Forelimb muscle (tissue), 1 donor: ENCODE measurements at regions not wholly inside any gene's neighbourhood (a gene's known extent, or its start where the extent isn't known, plus 50 kb on each side); places are given as distances from the start of the nearest gene placed in this dataset.

ENCODE experiments used
- DNase-seq: peaks from one replicate; pipeline ENCODE4 v3.0.0-alpha.2; 2013; ENCODE audit warnings: low read depth

DNA sequence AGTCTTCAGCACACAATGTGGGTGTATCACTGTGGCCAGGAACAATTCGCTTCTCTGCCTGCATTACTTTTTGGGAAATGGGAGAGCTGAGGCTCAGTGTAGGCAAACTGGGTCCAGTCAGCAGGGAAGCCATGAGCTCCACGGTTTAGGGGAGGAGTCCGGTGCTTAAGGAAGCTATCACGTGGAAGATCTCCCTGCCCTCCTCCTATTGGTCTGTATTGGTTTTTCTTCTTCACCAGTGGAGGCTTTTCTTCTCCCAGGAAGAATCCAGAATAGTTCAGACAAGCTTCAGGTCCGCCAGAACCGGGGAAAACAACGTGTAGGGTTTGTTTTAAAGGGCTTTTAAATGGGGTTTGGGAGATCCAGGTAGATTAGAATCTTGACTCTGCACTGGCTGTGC is 156.2 kb upstream of the CAMK1G start:
- DNase-seq: no peak

DNA sequence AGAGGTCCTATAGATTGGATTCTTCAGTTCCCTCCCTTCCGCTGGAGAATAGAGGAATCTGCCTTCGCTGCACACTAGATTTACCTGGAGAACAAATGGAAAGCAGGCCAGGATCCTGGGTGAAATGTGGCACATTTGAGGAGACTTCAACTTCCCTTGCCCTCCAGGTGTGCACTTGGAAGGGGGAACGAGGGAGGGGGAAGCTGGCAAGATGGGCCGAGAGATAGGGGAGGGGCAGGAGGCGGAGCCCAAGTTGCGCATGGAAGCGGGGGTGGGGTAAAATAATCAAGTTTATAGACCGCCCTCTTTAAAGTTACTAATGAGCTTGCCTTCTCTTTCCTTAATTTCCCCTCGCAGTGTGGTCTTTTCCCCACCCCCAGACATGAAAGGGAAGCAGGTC is 155.7 kb upstream of the CAMK1G start:
- DNase-seq: no peak

DNA sequence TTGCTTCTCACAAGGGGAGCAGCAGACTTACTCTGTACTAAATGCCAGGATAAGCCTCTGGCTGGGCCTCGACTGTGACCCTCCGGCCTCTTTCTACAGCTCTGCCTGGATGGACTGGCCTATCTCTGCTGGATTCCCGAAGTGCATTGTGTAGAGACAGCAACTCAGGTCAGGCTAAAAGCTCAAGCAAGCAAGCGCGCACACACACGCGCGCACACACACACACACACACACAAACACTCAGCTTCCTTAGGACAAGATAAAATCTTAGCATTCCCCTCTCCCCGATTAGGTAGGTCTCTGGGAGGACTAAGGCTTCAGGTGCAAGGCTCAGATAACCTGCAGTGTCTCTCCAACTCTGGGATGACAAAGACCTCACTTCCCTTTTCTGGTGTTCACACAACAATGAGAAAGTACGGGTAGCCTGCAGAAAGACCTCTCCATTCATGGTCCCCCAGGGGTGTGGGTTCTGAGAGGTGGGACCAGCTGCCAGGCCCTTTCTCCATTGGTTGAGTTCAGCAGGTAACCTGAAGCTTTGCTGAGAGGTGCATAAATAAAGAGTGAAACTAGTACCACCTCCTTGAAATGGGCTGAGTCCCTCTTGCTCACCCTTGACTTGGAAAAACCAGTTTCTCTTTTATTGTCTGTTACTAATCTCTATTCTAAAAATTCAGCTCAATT is 155.1 kb upstream of the CAMK1G start:
- DNase-seq: no peak

DNA sequence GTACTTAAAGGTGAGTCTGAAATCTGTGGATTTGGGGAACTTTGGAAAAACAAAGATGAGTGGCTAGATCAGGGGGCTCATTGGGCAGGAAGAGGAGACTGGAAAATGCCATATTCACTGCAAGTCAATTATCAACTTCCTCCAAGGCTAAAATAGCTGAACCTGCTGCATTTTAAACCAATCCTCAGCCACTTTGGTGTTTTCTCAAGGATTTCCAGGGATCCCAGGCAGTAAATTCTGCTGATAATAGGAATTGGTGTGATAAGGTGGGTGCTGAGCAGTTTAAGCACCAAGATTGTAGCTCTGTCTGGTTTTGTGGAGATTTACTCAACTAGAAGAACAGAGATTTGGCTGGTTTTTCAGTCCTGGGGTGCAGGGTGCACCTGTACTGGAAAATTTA is 153.9 kb upstream of the CAMK1G start:
- DNase-seq: no peak

DNA sequence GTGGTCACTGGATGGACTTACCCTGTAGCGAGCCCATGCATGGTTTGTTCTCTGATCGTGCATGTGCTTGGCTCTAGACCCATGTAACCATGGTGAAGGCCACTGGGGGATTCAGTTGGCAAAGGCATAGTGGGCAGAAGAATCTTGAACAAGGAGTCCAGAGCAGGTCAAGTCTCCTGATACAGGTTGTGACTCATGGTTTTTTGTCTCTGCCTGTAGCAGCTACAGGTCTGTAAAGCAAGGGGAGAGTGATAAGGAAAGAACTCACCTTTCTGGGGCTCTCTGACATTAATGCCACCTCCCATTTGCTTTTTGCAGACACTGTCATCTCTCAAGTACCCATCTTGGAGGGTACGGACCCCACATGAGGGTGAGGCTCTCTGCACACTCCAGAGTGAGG is 153.4 kb upstream of the CAMK1G start:
- no peak for DNase-seq

DNA sequence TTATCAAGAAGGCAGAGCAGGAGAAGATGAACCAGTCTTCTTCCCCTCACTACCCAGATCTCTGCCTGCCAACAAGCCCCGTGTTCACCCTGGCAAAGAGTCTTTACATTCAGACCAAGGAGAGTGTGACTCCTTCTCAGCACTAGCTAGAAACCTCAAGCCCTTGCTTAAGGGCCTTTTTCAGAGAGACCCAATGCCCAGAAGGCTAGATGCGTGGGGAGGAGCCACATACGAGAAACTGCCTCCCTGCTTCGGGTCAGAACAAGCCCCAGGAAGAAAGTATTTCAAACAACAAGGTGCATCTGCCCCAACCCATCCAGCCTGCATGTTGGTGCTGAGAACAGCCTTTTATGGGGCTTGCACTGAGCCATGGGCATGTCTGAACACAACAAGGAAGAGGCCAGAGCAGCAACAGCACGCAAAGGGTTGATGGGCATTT is 152.7 kb upstream of the CAMK1G start:
- no peak for DNase-seq

DNA sequence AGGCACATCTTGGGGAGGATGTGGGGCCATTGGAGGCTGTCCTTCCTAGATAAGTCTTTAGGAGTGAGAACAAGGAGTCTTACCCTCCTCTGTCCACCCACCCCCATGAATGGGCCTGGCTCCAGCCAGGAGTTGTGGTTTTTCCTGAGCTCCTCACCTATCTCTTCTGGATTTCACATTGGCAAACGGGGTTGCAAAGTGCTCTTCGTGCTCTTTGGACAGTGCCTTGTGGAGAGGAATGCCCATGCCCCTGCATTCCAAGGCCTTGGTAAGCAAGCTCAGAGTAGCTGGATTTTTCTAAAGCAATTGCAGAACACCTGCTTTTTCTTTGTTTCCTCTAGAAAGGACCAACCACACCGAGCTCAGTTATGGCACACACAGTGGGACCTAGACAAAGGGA is 152.1 kb upstream of the CAMK1G start:
- DNase-seq: no peak

DNA sequence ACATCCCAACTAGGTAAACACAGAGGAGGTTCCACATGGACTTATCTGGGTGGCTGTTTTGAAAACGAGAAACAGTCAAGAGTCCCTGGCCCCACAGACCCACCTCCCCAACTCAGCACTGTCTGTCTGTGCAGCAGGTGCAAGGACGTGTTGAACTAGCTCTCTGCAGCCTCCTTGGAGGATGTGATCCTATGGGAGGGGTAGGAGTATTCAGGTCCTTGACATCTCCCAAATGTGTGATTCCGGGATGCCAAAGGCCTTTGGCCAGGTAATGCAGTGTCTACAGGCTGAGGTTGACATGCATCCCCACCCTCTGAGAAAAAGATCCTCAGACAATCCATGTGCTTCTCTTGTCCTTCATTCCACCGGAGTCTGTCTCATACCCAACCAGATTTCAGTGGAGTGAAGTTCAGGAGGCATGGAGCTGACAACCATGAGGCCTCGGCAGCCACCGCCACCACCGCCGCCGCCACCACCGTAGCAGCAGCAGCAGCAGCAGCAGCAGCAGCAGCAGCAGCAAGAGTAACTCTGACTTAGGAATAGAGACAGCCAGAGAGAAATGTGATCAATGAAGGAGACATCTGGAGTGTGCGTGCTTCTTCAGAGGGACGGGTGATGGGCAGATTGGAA is 151.6 kb upstream of the CAMK1G start:
- DNase-seq: no peak

DNA sequence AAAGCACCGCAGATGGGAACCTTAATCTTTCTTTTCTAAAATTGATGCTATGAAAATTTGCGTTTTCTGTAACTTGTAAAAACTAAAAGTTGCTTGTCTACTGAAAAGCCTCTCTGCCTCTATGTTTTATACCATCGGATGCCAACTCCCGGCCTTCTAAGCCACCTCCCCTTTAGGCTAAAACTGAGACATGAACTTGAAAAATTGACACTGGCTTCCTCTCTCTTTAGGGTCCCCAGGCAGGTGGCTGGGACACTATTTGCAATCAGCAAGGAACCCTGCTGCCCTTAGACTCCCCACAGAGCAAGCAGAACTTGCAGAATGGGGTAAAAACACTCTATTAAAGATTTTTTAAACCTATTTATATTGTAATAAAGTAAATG is 151.1 kb upstream of the CAMK1G start:
- no peak for DNase-seq

DNA sequence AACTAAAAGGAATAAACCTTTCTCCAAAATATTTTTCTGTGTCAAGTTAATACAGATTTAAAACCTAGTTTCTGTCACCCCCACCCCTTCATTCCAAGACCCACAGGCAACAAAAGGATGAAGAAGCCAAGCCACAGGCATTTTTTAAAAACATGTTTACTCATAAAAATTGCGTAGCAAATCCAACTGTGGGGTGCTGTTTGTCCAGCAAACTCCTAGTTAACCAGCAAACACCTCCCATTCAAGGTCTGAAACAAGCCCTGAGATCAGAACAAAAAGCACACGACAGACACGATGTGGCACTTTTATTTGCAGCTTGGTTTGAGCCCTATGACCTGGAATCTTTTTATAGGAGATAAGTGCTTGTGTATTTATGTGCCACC is 149.9 kb upstream of the CAMK1G start:
- DNase-seq: no peak

DNA sequence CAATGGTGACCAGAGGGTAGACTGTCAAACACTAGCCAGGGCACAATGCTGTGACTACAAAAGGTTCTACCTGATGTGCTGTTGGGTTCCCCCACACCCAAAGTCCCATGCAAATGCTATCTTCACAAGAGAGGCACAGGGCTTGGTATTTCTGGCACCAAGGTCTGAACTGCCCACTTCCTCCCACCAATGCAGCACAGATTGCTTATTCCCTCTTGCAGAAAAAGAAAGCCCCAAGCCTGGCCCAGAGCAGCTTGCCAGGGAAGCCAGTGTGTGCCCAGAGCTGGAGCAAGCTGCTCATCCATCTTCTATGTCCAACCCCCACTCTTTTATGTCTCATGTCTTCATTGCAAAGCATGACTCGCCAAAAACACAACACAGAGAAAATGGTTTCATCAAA is 149.4 kb upstream of the CAMK1G start:
- DNase-seq: no peak

DNA sequence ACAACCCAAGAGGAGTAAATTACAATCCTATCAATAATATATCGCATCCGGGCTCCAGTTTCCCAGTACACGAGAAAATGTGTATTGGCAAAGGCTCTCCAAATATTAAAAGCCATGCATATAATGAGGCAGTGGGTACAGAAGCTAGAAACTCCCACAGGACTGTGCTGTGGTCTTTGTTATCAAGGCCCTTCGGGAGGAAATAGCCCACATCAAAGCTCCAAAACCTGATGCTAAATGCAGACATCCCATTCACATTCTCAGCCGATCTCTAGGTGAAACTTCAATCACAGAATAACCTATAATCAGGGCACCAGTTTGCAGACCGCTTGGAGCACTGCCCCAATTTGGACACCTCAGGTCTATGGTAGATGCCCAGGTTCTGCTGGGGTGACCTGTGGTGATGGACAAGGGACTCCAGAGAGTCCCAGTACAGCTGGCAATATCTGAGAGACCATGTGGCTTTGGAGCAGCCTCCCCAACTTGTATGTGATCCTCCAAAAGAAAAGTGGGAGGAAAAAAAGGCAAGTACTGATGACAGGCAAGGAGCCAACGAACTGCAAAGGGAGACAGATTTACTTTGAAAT is 148.8 kb upstream of the CAMK1G start:
- no peak for DNase-seq

DNA sequence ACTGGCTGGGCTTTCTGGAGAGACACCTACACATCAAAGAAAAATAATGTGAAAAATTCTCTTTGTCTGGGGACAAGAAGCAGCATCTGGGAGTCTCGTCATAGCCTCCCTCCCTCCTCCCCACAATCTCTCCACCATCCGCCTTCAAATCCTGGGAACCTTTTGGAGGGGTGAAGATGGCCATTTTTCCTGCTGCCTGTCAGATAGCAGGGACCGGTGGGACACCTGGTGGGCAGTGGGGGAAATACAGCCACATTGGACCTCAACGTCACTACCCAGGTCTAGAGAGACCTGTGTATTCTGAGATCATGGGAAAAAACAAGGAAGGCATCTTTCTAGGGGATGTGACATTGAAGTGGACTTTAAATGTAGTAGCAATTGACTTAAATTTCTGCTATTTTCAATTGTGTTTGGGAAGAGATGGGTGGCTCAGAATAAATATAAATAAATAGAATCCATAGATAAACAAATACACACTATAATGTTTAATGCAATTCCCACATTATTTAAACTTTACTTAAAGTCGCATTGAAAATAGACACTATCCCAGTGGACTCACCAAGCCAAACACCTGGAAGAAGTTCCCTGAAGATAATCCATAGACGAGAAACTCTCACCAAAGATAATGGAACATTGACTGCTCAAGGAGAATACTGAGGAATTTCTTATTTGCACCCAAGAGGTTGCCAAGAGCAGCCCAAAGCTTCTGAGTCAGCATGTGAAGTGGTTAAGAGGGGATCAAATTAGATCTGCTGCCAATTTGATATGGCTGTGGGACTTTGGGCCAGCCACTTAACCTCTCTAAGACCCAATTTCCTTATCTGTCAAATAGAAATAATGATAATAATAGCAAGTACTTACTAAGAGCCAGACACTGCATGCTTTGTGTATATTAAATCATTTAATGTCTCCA is 147.6 kb upstream of the CAMK1G start:
- no peak for DNase-seq

DNA sequence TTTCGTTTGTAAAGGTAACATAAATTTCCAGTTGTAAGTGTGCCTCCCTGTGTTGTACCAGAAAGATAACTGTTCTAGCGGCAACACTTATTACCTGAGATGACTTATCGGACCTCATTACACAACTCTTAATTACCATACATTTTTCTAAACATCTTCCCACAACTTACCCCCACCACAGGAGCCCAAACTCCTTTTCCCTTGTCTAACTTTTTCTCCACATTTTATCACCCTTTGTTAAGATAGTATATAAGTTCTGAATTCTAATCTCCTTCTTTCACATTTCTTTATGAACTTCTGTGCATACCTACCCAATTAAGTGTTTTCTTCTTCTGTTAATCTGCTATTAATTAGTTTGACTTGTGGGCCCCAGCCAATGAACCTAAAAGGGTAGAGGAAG is 143.7 kb upstream of the CAMK1G start:
- DNase-seq: no peak

DNA sequence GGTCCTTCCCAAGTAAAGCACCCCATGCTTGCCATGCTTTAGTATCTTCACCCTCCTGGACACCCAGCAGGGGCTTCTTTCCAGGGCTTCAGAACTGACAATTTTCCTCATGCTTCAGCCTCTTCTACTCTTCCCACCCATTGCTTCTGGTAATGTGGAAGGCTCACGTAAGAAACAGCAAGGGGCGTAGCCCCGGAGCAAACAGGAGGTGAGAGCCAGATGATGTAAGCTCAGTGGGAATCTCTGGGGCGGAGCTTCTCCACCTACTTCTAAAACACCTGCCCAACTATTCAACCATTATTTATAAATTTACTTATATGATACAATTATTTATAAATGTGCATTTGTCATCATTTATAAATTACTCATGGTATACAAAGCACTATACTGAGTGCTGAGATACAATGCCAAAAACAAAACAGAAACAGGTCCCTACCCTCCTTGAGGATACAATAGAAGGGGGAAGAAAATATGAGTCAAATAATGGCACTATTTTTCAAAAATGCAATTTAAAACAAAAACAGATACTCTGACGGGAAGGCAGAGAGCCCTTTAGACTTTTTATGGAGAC is 140.1 kb upstream of the CAMK1G start:
- DNase-seq: no peak

DNA sequence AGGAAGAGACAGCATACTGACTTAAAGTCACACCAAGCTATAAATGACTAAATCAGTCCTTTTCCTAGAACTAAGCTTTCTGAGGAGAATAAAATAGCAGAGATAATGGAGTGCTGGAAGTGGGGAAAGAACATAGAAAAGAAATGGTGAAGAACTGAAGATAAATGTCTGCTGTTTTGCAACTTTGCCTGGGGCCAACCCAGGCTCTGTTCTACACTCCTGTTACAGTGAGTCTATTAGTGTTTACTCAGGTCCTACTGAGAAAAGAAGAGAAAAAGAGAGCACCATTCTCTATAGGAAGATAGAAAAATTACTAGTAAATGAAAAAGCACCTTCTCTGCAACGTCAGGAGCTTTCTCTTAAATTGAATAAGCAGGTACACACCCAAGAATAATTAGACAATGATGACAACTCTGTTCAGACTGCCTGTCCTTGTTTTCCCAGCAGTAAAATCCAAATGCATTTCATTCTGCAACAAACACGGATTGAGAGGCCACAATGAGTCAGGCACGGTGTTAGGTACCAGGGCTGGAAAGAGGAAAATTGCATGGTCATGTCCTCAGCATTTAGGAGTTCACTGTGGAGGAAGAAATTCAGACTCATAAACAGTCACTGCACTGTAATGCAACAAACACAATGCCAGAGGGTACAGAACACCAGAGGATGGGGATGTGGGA is 139.4 kb upstream of the CAMK1G start:
- no peak for DNase-seq

DNA sequence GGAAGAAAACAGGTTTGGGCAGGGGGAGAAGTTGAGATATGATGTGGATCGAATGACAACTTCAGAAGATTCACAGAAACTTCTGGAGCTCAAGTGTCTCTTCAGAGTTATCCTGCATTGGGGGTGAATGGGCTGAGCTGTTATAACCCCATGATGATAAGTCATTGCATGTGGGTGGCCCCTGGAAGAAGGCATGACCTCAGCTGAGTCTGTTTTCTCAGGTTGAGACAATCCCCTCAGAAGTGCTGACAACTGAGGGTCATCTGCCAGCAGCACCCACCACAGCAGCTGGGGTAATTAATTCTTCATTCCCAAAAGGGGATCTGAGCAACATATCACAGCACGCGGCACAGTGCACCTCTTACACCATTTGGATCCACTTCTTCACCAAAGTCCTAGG is 138.6 kb upstream of the CAMK1G start:
- DNase-seq: no peak

DNA sequence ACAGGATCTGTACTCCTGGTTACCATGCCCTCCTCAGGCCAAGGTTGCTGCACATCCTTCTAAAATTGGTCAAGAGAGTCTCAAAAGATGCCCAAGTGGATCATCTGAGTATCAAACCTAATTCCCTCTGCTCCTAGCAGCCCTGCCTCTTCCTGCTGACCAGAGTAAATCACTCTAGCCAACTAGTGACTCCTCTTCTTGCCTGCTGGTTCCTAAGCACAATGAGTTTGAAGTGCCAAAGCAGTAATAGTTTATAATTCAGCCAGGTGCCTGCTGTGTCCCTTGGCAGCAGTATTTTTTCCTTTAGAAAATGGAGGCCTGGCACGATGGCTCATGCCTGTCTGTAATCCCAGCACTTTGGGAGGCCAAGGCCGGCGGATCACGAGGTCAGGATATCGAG is 137.9 kb upstream of the CAMK1G start:
- DNase-seq: no peak

DNA sequence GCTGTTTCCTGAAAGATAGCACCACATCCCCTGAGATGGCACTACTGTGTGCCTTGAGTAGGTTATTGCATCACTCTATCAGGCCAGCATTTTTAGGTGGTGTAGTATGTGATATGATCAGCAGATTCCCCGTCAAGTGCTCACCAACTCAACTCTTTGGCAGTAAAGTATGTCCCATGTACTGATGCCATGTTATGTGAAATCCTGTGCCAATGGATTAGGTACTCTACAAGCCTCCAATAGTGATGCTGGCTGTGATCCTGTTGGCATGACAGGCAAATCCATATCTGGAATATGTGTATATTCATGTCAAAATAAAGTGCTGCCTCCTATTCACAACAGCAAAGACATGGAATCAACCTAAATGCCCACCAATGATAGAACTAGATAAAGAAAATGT is 137.2 kb upstream of the CAMK1G start:
- no peak for DNase-seq

DNA sequence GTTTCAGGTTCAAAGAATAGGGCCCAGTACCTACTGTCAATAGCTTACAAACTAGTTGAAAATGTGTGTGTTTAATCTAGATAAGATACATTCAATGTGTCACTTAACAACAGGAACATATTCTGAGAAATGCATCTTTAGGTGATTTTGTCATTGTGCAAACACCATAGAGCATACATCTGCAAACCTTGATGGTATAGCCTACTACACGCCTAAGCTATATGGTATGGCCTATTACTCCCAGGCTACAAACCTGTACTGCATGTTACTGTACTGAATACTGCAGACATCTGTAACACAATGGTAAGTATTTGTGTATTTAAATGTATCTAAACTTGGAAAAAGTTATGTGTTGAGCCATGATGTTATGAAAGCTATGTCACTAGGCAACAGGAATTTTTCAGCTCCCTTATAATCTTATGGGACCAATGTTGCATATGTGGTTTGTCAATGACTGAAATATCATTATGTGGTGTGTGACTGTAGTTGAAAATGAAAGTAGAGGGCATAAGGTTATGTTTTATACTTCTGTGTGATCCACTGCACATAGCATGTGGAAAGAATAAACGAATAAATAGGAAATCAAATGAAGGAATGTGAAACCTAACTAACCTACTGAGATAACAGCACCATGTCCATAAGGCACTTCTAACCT is 129.0 kb upstream of the CAMK1G start:
- DNase-seq: peak; percentile 26

DNA sequence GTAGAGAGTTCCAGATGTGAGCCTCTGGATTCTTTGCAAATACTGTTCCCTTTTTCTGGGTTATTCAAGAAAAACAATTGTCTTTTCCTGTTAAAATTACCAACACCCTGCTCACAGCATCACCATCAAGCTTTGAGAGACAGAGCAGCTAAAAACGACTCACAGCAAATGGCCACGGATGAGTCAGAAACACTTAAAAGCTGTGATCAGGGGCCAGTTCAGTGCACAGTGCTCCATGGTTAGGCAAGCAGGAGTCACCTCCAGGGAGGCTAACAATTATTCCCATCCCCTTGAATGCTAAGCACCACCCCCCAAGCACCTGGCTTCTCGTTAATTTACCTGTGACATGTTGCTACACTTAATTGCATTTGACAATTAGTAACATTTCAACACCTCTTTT is 128.4 kb upstream of the CAMK1G start:
- DNase-seq: no peak
